C4-2B (cell line): ENCODE measurements at regions not wholly inside any gene's neighbourhood (a gene's known extent, or its start where the extent isn't known, plus 50 kb on each side); places are given as distances from the start of the nearest gene placed in this dataset.

ENCODE experiments used
- ZFX ChIP-seq: fragments of 450-650 bp; IDR thresholded peaks from 2 replicates; pipeline ENCODE4 v1.6.1; 2017
- TF ChIP-seq, protein P1 (sequence below): fragments of 450-650 bp; conservative IDR thresholded peaks from 2 replicates; pipeline ENCODE4 v1.5.1; 2017; ENCODE audit warnings: mild to moderate bottlenecking

DNA sequence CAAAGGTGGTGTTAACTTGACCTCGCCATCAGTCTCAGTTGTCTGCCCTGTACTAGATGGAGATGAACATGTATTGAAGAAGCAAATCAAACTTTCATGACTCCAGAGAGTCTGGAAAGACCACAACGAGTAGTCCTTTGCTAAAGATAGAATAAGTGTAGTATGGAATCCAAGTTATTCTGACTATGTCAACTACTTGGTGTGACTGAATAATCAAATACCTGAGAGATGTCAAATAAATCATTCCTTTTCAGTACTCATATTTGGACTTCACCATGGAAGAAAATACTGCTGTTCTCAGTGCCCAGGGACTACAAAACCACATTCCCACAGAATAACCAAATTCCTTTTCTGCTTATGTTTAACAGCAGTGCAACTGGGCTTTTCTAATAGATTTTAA is 161.2 kb upstream of the SPRY1 start:
- TF ChIP-seq, protein P1, sequence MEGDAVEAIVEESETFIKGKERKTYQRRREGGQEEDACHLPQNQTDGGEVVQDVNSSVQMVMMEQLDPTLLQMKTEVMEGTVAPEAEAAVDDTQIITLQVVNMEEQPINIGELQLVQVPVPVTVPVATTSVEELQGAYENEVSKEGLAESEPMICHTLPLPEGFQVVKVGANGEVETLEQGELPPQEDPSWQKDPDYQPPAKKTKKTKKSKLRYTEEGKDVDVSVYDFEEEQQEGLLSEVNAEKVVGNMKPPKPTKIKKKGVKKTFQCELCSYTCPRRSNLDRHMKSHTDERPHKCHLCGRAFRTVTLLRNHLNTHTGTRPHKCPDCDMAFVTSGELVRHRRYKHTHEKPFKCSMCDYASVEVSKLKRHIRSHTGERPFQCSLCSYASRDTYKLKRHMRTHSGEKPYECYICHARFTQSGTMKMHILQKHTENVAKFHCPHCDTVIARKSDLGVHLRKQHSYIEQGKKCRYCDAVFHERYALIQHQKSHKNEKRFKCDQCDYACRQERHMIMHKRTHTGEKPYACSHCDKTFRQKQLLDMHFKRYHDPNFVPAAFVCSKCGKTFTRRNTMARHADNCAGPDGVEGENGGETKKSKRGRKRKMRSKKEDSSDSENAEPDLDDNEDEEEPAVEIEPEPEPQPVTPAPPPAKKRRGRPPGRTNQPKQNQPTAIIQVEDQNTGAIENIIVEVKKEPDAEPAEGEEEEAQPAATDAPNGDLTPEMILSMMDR, result no peak
- TF ChIP-seq ZFX, result no peak
